NCI-H1436 treated with DMSO at 0.1 percent for 48 hours (cell line): ENCODE measurements at regions not wholly inside any gene's neighbourhood (a gene's known extent, or its start where the extent isn't known, plus 50 kb on each side); places are given as distances from the start of the nearest gene placed in this dataset.

ENCODE experiments used
- DNase-seq: peaks from one replicate; lab custom pipeline; 2025; lab: John Stamatoyannopoulos, UW

GRCh38 chr2:129870685-129871241 lies 108.7 kb upstream of the RAB6C start:
- no peak for DNase-seq

- no peak for DNase-seq
Measured at GRCh38 chr2:129872446-129872845, 107.0 kb upstream of the RAB6C start.

GRCh38 chr2:129876541-129876940 lies 102.9 kb upstream of the RAB6C start:
- DNase-seq = no peak

GRCh38 chr2:129877289-129877741 lies 102.2 kb upstream of the RAB6C start:
- peak; percentile 3 for DNase-seq

- DNase-seq = no peak
Measured at GRCh38 chr2:129877795-129878775, 101.4 kb upstream of the RAB6C start.

GRCh38 chr2:129879614-129880180 lies 99.8 kb upstream of the RAB6C start:
- no peak for DNase-seq

- DNase-seq = no peak
Measured at GRCh38 chr2:129880309-129880708, 99.2 kb upstream of the RAB6C start.

- DNase-seq = no peak
Measured at GRCh38 chr2:129880971-129881370, 98.5 kb upstream of the RAB6C start.

- DNase-seq = no peak
Measured at GRCh38 chr2:129881786-129882396, 97.6 kb upstream of the RAB6C start.

- DNase-seq = no peak
Measured at GRCh38 chr2:129882476-129882875, 97.0 kb upstream of the RAB6C start.

GRCh38 chr2:129883121-129883520 lies 96.3 kb upstream of the RAB6C start:
- no peak for DNase-seq

GRCh38 chr2:129884221-129884786 lies 95.2 kb upstream of the RAB6C start:
- no peak for DNase-seq

- DNase-seq = no peak
Measured at GRCh38 chr2:129885735-129886134, 93.7 kb upstream of the RAB6C start.

- DNase-seq = no peak
Measured at GRCh38 chr2:129887688-129888266, 91.7 kb upstream of the RAB6C start.

- no peak for DNase-seq
Measured at GRCh38 chr2:129888461-129888860, 91.0 kb upstream of the RAB6C start.

GRCh38 chr2:129888896-129889295 lies 90.6 kb upstream of the RAB6C start:
- no peak for DNase-seq

GRCh38 chr2:129891341-129892320 lies 87.8 kb upstream of the RAB6C start:
- DNase-seq = no peak

GRCh38 chr2:129892360-129892759 lies 87.1 kb upstream of the RAB6C start:
- no peak for DNase-seq

GRCh38 chr2:129892773-129893172 lies 86.7 kb upstream of the RAB6C start:
- DNase-seq = no peak

- DNase-seq = no peak
Measured at GRCh38 chr2:129893244-129893643, 86.2 kb upstream of the RAB6C start.

- no peak for DNase-seq
Measured at GRCh38 chr2:129894616-129895015, 84.8 kb upstream of the RAB6C start.
